Fibroblast of skin of scalp (primary cell): ENCODE measurements at regions not wholly inside any gene's neighbourhood (a gene's known extent, or its start where the extent isn't known, plus 50 kb on each side); places are given as distances from the start of the nearest gene placed in this dataset.
"Not testable (repeated sequence)": the region's sequence is repeated elsewhere in the genome, so short reads cannot be mapped to it uniquely, and the experiment has no call there.

Source experiments
- DNase-seq: peaks from one replicate; pipeline ENCODE4 v3.0.0-alpha.2; 2013

DNA sequence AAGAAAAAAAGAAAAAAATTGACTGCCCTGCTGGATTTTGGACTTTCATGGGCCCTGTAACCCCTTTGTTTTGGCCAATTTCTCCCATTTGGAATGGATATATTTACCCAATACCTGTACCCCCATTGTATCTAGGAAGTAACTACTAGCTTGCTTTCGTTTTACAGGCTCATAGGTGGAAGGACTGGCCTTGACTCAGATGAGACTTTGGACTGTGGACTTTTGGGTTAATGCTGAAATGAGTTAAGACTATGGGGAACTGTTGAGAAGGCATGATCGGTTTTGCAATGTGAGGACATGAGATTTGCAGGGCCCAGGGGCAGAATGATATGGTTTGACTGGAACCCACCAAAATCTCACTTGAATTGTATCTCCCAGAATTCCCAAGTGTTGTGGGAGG lies 214.4 kb upstream of the FSIP2 start:
- DNase-seq = not testable (repeated sequence)

- DNase-seq = no peak
Measured at GRCh38 chr2:185526161-185526560, 212.4 kb upstream of the FSIP2 start.

- no peak for DNase-seq
Measured at GRCh38 chr2:185531721-185532120, 206.9 kb upstream of the FSIP2 start.

GRCh38 chr2:185537689-185538088 lies 200.9 kb upstream of the FSIP2 start:
- no peak for DNase-seq

- no peak for DNase-seq
Measured at GRCh38 chr2:185567196-185567595, 171.4 kb upstream of the FSIP2 start.

- DNase-seq = no peak
Measured at GRCh38 chr2:185567940-185568339, 170.7 kb upstream of the FSIP2 start.

DNA sequence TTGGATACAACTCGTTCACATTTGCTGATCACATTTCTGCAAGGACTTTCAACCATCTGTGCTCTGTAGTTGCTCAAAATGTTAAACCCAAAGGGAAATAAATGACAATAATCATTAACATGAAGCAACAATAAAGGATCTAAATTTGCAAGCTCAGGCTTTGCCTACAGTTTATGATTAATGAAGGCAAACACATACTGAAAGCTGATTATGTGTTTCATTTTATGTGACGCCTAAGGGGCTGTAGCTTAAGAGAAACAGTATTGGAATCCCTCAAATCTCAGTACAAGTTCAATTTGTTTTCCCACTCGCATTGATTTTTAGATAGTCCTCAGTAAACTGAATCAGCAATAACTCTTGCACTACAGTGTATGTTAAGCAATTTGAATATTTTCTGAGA lies 160.3 kb upstream of the FSIP2 start:
- DNase-seq = no peak

GRCh38 chr2:185583058-185583816 lies 155.4 kb upstream of the FSIP2 start:
- peak; percentile 2 for DNase-seq

DNA sequence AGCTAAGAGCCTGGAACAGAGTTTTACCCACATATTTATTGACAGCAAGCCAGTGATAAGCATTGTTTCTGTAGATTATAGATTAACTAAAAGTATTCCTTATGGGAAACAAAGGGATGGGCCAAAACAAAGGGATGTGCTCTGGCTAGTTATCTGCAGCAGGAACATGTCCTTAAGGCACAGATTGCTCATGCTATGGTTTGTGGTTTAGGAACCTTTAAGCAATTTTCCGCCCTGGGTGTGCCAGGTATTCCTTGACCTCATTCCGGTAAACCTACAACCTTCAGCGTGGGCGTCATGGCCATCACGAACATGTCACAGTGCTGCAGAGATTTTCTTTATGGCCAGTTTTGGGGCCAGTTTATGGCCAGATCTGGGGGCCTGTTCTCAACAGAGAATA lies 153.4 kb upstream of the FSIP2 start:
- DNase-seq = not testable (repeated sequence)

DNA sequence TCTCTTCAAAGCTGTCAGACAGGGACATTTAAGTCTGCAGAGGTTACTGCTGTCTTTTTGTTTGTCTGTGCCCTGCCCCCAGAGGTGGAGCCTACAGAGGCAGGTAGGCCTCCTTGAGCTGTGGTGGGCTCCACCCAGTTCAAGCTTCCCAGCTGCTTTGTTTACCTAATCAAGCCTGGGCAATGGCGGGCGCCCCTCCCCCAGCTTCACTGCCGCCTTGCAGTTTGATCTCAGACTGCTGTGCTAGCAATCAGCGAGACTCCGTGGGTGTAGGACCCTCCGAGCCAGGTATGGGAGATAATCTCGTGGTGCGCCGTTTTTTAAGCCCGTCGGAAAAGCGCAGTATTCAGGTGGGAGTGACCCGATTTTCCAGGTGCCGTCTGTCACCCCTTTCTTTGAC lies 147.3 kb upstream of the FSIP2 start:
- DNase-seq = not testable (repeated sequence)

DNA sequence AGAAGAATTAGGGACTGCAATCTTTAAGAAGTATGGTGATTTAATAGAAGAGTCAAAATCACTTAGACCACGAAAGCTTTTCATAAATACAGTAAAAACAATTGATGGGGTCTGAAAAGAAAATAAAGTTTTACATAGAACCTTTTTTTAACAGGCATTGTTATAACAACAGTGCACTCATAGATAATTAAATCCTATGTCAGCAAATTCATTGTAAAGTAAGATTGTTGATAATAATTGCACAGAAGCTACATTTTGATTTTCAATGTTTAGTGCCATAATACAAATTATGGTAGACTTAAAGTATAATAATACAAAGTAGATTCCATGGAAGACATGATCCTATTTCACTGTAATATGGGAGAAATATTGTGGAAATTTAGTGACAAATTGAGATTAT lies 130.7 kb upstream of the FSIP2 start:
- no peak for DNase-seq

DNA sequence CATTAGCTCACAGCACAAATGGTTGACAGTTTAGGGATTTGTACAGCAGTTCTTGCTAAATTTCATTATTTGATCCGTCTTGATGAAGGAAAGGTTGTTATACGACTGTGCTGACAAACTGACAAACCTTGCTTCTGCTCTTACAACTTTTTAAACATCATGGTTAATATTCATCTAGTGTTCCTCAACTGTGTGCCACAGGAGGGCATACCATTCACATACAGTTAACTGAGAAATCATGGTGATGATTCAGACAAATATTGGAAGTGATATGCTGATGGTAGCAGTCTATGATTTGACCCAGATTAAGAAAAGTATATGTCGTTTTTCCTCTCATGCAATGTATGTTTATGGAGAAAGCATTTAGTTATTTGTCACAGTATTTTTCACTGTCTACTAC lies 129.8 kb upstream of the FSIP2 start:
- DNase-seq = peak; percentile 1

GRCh38 chr2:185610301-185610700 lies 128.3 kb upstream of the FSIP2 start:
- DNase-seq = no peak

GRCh38 chr2:185618625-185619024 lies 120.0 kb upstream of the FSIP2 start:
- DNase-seq = peak; percentile 29

GRCh38 chr2:185625604-185626003 lies 113.0 kb upstream of the FSIP2 start:
- no peak for DNase-seq

DNA sequence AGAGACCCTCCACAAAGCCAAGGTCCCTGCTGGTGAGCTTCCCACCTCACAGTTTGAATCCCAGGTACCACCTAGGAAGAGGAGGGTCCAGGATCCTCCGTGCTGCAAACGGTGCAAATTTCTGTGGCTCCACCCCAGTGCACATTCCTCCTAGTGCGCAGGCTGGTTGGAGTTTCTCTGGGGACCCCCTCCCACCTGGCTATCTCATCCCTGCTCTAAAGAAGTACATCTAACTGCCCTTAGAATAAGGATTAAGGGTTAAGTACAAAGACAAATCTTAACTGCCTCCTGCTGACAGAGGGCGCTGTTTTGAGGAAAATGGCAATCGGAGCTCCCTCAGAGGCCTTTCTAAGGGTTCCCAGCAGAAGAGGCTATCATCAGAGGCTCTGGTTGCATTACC lies 109.6 kb upstream of the FSIP2 start:
- no peak for DNase-seq

DNA sequence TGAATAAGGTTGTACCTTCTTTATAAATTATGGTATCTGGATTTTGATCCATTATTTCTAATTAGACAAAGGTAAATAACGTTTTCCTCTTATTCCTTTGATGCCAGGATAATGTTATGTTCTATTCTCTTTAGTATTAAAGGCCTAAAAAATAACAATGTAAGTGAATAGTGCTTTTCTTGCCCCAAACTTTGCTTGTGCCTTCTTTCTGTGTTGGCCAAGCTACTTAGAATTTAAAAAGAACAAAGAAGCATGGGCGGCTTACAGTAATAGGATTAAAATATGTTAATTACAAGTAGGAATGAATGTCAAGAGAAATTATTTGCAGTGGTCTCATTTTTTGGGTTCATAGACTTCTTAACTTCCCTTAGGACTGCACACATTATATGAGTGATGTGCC lies 105.0 kb upstream of the FSIP2 start:
- no peak for DNase-seq

GRCh38 chr2:185638771-185639170 lies 99.8 kb upstream of the FSIP2 start:
- DNase-seq = no peak

DNA sequence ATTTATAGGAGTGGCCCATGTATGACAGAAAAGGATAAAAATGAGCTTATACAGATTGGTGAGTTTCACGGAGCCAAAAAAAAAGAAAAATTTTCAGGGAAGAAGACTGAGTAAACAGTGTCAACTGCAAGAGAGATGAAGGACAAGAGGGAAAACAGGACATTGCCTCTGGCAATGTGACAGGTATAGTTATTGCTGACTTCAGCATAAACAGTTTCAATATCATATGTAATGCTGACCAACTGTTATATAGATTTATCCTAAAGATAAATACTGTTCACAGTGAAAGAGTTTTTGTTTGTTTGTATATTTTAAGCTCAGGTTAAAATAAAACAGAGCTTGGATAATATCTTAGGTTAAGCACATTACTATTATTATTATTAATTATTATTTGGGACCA lies 98.0 kb upstream of the FSIP2 start:
- no peak for DNase-seq

DNA sequence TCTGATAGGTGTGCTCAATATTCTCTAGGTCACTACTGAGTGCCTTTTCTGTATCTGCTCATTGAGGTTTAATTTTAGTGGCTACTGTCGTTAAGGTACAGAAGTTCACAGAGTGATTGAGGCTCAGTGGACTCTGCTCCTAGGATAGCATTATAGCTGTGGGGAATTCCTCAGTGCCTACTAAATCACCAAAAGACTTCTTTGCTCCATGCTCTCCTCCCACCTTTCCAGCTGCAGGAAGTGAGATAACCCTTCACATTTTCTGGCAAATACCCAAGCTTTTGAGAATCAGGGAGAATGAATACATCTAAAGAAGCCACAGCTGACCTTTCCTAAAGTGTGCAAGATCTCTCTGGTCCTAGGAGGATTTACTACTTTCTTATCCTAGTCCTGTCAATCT lies 95.2 kb upstream of the FSIP2 start:
- DNase-seq = no peak

DNA sequence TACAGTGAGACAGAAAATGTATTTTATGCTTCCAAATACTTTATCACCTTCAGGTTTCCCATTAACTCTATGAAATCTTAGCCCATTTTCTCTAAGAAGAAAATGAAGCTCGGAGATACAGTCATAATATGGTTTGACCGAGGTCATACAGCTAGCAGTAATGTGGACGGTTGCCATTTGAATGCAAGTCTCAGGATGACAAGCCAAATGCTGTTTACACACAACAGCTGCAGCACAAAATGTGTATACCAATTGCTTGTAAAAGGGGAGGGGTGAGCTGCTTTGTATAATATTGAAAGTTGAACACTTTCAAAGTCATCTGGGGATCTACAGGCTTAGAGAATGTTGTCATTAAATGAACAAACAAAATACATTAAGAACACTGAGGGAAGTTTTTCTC lies 93.8 kb upstream of the FSIP2 start:
- DNase-seq = no peak

GRCh38 chr2:185645529-185645928 lies 93.1 kb upstream of the FSIP2 start:
- DNase-seq = no peak

- no peak for DNase-seq
Measured at GRCh38 chr2:185658750-185659149, 79.9 kb upstream of the FSIP2 start.

DNA sequence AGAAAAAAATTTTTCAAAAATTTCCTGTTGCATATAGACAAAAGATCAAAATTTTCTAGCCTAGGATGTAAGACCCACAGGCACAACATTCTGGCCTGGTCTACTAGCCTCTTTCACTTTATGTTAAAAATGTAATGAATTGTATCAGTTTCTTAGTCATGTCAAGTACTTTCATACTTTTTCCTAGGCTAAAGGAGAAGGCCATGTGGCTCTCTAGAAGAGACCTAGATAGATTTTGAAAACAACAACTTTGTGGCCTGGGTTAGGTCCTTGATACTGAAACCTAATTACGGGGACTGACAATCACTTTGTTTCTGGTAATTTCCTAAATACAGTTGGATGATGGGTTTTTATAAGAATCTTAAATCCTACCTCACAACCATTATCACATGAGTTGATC lies 74.8 kb upstream of the FSIP2 start:
- no peak for DNase-seq

DNA sequence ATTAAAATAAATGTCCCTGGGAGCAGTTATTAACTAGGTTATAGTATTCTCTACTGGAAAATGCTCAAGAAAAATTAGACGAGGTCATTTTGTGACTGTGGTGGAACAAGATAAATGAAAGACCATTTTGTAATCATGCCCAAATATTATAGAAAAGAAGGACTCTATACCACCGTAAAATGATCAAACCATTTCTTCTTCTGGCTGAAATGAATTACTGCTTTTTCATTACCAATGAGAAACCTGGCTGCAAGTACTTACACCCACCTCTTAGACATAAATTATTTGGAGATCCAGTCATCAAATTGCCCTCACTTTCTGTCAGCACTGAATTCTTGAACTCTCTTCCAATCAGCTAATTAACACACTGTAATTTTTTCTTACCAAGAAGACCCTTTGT lies 74.2 kb upstream of the FSIP2 start:
- DNase-seq = no peak
